ENCODE measurements at regions not wholly inside any gene's neighbourhood (a gene's known extent, or its start where the extent isn't known, plus 50 kb on each side); places are given as distances from the start of the nearest gene placed in this dataset.

GRCh38 chr1:110288111-110288510, 51.1 kb upstream of the RBM15 start:
- H3K4me1 ChIP-seq = no peaks in the 10 kb centered on the region
- H3K4me3 ChIP-seq = no peak overlapping the region

More at GRCh38 chr1:110288111-110288510, 51.1 kb upstream of the RBM15 start:
- intact Hi-C loops (cut with DNase I; ENCODE audit: low total_unique reads) = loop anchor here (10.0 kb wide), 1 partner anchor 407 kb away; no protein-coding TSS in a partner anchor
- no peak for DNase-seq (ENCODE audit: low spot score in 2 of 2)
- TF ChIP-seq CTCF (IDR thresholded peaks at IDR 0.05) (no peak), POLR2AphosphoS5 (IDR thresholded peaks at IDR 0.05) (no peak), POLR2A (IDR thresholded peaks at IDR 0.05) (no peak)
- H3K36me3 ChIP-seq = no peaks in the 10 kb centered on the region
- no peak overlapping the region for H3K27ac ChIP-seq
- H3K27me3 ChIP-seq = no peaks in the 10 kb centered on the region
- no peaks in the 10 kb centered on the region for H3K9me3 ChIP-seq
